Stimulated activated naive CD4-positive, alpha-beta T cell (primary cell): ENCODE measurements at regions not wholly inside any gene's neighbourhood (a gene's known extent, or its start where the extent isn't known, plus 50 kb on each side); places are given as distances from the start of the nearest gene placed in this dataset.

Source experiments
- DNase-seq, 6 experiments: peaks; one replicate each; lab custom pipeline; 2025; lab: John Stamatoyannopoulos, UW

DNA sequence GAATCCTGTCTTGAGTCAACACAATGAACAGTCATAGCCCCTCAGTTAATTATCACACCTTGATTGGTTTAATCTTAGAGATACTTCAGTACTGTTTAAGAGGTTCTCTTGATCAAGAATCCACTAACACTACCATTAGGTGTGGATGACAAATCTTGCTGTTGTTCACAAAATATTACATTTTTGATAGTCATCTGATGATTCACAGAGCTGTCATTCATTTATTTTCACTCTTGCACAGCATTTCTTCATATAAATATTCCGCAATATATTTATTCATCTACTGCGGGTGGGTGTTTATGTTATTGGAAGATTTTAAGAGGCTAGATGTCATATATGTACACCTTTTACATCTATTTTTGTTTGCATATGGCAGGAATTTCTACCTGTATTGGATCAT lies 1138.1 kb upstream of the PRKX start:
- no peak for DNase-seq

DNA sequence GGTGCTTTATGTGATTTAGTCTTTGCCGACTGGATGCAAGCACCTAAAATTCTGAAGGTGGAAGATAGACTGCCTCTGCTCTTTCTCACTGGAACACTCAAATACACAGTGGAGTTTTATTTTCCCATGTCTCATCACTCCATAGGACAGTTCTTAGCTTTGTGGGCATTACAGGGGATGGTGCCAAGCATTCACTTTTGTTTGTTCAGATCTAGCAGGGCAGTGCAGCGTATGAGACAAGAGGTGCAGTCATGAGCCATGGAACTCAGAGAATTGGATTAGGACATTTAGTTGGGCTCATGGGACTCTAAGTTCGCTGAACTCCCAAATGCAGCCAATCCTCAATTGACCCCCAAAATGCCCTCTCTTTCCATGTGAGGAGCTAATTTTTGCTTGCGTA lies 1136.9 kb upstream of the PRKX start:
- DNase-seq = no peak

DNA sequence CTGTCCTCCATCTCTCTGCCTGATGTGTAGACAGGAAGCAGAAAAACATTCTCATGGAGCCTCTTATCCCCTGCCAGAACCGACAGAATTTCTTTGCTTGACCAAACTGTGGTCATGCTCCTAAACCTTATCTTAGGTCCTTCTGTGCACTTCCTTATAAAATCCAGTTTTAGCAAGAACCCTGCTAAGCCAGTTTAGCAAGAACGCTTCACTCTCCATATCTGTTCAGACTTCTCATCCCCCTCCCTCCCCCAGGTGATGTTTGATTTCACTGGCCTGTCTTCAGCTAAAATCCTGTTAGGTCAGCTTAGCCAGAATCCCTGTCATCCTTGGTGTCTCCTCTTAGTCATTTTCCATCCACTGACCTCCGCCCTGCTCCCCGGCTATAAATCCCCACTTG lies 1130.9 kb upstream of the PRKX start:
- DNase-seq = no peak

DNA sequence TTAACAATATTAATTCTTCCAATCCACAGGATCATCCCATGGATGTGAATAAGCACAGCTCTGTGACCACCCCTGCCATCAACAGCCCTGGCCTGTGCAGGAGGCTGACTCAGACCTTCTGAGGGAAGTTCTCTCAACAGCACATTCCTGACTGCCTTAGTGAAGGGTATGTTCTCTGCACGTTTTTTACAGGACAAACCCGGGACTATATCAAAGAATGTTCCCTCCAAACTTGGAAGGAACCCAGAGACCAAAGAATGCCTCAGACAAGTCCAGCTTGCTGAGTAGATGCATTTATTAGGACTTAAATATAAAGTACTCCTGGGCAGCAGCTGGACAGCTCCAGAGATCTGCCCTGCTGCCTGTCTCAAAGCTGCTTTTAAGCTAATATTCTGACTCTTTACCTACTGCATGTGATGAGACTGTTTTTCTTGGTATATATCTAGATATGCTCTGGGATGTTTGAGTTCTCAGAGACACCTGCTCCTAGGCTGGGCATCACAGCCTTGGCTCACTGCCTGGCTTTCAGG lies 1127.8 kb upstream of the PRKX start:
- DNase-seq = no peak

DNA sequence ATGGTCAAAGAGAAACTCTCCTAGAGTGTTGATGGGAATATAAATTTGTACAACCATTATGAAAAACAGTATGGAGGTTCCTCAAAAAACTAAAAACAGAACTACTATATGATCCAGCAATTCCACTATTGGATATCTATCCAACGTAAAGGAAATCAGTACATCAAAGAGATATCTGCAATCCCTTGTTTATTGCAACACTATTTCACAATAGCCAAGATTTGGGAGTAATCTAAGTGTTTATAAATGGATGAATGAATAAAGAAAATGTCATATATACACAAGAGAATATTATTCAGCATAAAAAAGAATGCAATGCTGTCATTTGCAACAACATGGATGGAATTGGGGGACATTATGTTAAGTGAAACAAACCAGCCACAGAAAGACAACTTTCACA lies 1118.1 kb upstream of the PRKX start:
- no peak for DNase-seq

DNA sequence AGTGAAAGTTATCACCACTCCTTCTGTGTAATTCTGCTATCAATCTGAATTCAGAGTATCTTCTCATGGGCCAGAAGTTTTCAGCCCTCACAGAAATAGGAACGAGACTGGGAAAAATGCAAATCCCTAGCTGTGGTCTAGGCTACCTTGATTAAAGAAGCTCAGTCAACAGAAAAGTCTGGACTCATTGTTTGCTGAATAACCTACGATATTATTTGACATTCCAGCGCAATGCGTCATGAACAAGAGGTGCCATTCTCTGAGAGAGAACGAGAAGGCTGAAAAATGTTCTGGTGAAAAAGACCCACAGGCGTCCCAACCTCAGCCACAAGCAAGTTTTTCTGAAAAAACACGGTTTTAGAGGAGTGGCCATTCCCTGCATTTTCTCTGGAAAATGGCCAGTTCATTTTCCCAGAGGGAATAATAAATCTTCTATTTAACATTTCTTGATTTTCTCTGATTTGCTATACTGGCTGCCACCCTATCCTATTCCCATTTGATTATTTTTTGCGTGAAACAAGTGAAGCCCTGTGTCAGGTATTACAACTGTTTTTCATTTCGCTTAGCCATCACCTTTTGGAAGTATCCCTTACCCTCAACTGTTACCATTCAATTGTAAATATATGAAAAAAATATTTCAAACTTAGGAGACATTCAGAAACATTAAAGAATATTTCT lies 1117.6 kb upstream of the PRKX start:
- no peak for DNase-seq

DNA sequence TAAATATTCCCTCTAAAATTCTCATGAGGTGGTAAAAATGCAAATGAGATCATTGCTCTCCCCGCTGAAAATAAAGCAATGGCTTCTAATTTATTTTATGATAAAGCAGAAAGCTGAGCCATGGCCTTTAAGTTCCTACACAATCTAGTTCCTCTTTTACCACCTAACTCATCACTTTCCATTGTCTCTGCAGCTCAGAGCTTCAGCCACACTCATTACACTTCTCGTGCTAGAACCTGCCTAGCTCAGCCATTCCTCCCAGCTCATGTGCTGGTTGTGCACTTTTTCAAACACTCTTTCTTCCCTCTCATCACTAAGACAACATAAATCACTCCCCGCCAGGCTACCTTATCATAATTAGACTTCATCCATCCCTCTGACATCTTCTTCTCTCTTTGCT lies 1112.1 kb upstream of the PRKX start:
- DNase-seq = no peak

DNA sequence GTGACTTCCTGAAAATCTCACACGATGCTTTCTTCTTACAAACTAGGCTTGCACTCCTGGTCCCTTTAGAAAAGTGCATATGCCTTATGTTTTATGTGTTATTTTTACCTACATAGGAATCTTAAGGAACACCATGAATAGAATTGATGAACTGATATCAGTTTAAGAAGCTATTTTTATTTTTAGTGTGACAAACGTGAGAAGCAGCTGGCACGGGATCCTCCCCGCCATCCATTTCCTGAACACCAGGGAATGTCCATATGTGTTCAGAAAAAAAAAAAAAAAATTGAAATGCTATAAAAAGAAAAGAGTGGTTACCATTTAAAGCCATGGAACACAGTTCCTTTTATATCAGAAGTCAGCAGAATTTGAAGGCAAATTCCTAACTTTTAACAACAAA lies 1096.1 kb upstream of the PRKX start:
- DNase-seq = no peak

DNA sequence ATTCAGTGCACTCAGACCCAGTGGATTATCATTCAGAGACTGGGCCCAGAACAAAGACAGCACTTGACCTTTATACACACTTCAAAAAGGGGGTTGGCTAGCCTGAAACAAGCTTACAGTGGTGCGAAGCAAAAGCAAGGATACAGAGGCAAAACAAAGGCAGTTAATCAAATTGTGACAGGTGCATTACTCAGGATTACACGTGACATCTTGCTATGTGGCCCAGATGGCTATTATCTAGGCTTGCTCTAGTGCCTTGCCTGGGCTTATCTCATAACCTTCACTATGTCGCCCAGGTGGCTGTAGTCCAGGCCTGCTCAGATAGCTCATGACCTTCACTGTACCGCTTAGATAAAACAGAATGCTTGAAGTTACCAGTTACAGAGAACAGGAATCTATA lies 1092.1 kb upstream of the PRKX start:
- no peak for DNase-seq

DNA sequence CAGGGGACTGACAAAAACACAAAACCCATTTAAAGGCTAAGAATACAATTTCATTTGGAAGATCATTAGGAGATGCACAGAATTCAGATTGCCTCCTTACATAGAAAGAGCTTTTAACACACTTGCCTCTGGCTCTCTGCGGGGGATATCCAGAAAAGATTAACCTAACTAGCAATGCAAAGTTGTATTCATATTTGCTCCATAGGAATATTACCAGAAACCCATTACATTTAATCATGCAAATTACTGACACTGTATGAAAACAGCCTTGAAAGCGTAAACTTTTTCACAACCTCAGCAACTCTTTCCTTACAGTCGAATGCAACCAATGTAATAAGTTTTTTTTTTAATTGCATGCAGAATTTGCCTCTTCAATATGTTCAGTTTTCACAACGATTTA lies 1087.3 kb upstream of the PRKX start:
- no peak for DNase-seq

DNA sequence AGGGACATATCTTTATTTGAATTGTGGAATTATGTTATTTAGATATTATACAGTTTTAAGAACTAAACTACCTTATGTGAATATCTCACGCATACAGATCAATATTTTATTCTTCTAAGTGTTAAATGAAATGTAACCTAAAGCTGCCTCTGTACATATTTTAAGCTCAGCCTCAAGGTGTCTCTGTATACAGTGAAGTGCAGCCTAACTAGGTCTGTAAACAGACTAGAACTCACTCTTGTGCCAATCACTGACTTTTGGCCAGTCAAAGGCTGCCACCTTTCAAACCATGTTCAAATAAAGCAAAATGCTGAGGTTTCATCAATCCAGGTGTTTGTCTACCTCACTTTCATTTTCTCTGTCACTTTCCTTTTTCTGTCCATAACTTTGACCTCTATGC lies 1074.5 kb upstream of the PRKX start:
- DNase-seq = no peak

DNA sequence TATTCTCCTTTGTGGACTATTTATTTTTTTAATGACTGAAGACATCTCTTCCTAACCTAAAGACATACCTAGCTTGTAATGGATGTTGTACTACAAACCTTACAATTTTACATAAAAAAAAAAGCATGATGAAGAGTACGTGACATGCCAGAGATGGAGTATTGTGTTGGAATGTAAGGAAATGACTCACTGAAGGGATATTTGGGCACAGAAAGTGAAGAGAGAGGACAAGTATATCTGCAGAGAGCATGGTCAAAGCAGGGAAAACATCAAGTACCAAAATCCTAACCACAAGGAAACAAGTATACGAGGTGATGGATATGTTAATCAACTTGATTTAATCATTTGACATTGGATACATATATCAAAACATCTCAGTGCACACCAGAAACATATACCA lies 1051.4 kb upstream of the PRKX start:
- no peak for DNase-seq

DNA sequence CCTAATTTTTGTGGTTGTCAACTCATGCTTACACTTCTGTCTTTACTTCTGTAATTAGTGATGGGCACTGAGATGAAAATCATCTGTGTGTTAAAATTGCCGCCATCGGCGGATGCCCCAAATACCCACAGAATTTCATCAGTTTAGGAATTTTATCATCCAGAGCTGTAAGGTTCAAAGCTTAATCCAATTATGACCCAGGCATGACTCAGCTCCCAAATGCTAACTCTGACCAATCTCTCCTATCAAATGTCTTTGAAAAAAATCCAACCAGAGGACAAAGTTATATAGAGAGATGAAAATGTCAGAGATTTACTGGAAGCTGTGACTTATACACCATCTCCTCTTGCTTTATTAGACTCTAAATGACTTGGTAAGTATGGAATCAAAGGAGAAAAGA lies 1048.7 kb upstream of the PRKX start:
- no peak for DNase-seq

DNA sequence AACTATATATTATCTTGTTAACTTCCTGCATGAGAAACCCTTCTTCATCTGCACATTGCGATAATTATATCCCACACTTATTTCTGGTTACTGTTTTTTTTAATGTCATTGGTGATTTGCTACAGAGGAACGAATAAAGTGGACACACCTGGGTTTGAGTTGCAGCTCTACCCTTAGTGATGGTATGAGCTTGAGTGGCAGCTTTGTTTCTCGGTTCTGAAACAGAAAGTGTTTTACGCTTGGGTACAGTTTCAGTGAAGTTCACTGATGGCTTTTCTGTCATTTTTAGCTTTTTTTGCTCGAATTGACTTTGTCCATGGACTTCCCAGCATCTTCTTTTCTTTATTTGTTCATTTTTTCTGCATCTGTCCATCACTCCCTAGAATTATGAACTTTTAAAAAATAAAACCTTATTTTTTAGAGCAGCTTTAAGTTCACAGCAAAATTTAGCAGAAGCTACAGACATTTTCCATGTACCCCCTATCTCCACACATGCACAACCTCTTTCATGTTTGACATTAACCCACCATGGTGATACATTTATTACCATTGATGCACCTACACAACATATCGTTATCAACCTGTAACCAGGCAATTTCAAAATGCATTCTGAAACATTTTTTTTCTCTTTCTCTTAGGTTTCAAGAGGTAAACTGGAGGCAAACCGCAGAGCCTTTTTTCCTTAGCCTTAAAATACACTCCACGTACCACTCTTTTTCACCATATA lies 1041.6 kb upstream of the PRKX start:
- no peak for DNase-seq

DNA sequence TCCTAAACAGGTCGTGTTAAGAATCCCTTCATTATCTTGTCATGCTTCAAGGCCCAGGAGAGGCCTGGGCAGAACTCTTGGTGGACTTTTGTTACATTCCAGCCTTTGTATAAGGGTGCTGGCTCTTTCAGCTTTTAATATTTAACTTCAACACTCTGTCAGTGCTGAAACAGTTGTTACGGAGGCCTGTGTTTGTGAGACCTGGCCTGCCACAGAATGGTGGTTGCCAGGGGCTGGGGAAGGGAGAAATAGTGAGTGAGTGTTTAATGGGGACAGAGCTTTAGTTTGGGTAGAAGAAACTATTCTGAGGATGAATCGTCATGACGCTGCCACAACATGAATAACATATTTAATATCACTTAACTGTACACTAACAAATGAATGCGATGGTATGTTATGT lies 1027.6 kb upstream of the PRKX start:
- DNase-seq = no peak

DNA sequence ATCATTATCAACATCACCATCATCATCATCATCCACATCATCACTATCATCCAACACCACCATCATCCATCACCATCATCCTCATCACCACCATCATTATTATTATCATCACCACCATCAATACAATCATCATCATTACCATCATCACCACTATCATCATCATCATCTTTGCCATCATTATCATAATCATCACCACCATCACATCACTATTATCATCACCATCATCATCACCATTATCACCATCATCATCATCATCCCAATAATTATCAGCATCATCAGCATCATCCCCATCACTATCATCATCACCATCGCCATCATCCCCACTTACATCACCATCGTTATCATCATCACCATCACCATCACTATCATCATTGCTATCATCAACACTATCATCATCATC lies 1021.9 kb upstream of the PRKX start:
- no peak for DNase-seq

DNA sequence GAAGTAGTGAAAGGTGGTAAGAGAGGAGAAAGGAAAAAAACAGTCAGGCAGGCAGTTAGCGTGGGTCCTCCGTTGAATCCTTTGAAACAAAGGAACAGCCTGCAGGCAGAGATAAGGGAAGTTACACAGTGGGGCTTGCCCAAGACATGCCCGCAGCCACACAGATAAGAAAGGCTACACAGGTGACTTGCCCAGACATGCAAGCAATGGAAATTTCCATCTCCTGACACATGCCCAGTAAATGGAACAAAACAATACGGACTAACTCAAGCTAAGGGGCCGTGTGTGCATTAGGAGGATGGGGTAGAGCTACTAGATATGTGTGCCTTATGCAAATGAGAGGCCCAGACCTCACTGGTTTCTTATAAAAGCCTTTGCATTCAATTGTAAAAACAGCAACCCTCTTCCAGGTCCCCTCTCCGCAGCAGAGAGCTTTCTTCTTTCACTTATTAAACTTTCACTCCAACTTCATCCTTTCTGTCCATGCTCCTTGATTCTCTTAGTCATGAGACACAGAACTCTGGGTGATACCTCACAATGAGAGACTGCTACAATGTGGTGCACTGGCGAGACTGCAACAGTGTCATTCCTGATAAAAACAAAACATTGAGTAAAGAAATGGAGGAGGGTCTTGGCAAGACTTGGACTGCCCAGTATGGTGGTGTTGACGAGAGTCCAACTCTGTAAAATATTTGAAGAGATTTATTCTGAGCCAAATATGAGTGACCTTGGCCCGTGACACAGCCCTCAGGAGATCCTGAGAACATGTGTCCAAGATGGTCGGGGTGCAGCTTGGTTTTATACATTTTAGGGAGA lies 997.4 kb upstream of the PRKX start:
- no peak for DNase-seq

DNA sequence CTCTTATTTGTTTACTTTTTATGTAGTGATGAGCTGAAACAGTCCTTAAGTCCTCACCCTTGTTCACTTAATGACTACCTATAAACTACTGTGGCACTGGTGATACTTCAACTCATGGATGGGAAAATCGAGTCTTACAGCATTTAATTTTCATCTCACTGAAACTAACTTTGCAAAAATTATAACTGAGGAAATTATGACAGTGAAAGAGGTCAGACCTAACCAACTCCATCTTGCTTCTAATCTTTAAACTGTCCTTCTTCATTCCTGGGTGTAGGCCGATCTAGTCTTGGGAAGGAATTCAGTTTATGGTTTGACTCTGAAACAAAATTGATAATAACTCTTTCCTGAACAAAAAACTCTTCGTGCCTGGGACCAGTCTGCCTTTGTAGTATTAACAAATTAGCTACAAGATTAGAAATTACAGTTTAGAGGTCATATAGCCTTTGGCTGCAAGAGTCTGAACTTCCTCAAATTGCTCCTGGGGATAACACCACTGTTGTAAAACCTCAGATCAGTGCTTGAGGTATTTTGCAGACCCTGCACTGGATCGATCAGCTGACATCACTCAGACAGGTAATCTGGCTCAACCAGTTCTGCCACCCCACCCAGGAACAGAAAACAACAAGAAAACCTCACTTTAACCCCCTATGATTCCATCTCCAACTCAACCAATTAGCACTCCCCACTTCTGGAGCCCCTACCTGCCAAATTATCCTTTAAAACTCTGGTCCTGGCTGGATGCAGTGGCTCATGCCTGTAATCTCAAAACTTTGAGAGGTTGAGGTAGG lies 995.7 kb upstream of the PRKX start:
- no peak for DNase-seq

DNA sequence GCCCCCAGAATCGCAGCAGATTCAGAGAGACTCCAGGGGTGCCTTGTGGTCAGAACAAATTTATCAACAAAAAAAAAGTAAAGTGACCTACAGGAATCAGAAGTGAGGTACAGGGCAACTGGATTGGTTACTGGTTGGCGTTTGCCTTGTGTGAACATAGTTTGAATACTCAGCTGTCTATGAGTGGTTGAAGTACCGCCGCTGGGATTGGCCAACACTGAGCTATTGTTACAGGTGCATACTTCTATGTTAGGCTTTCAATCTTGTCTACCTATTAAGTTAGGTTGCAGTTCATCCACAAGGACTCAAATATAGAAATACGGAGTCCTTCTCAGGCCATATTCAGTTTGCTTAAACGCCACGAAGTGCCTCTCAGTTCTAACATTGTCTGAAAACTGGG lies 993.5 kb upstream of the PRKX start:
- no peak for DNase-seq

DNA sequence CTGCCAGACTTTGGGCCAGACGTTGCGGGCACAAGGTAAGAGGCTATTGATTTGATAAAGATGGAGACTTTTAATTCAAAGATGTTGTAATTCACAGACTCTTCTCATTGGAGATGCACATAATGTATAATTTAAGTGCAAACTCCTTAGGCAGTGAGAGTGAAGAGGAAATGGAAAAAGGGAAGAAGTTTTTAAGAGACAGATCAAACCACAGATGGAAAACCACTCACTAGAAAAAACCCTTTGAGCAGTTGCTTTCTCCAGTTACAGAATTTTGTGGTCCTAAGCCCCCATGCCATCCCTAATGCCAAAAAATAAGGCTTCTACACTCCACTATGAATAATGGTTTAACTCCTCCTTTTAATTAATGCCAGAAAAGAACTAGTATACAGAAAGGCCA lies 977.1 kb upstream of the PRKX start:
- DNase-seq = no peak

DNA sequence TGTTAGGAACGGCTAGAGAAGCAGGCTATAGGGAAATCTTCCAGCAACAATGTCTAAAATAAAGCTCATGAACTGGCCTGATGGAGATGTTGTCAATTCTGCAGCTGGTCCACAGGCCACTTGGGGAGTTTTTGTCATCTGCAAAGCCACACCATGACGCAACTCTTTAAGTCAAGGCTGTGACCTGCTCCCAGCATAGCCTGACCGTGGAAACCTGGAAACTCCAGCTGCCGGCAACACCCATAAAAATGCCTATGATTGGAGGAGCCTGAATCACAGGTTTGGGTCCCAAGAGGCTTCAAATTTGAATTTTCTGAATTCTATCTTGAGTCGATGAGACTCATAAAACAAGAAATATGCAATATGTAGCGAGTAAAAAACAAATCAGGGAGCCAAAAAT lies 969.2 kb upstream of the PRKX start:
- DNase-seq = no peak

DNA sequence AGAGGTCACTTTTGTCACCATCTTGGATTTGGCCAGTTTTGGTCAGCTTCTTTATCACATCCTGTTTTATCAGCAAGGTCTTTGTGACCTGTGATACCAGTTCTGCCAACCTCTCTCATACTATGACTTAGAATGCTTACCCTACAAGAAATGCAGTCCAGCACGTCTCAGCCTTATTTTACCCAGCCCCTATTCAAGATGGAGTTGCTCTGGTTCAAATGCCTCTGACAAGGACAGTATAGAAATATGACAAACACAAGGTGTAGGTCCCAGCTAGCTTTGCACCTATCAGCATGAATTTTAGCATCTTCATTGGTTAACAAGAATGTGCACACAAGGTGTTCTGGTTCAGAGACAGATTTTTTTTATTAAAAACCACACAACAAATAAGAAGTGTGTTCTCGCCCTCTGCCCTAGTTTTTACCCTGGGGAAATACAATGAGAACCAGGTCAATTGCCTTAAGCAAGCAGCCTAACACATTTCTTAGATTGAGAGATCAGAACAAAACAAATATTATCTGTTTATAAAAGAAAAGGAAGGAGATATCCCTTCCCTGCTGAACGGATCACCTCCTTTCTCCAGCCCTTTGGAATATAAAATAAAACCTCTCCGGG lies 962.3 kb upstream of the PRKX start:
- DNase-seq = no peak
